Testis (tissue), 2 donors: ENCODE measurements at regions not wholly inside any gene's neighbourhood (a gene's known extent, or its start where the extent isn't known, plus 50 kb on each side); places are given as distances from the start of the nearest gene placed in this dataset.

Source experiments
- DNase-seq: peaks from one replicate; pipeline ENCODE4 v3.0.0-alpha.2; 2019
- H3K27ac ChIP-seq, 2 donors: fragments of 200-600 bp; sonication (generic); one replicate each; pipeline ENCODE4 v1.5.1; 2019
- H3K27me3 ChIP-seq: fragments of 200-600 bp; sonication (generic); one replicate; pipeline ENCODE4 v1.5.1; 2019
- H3K36me3 ChIP-seq: fragments of 200-600 bp; sonication (generic); one replicate; pipeline ENCODE4 v1.5.1; 2017; ENCODE audit warnings: low read depth; ENCODE audit errors: missing control alignments
- H3K4me1 ChIP-seq: fragments of 200-600 bp; sonication (generic); one replicate; pipeline ENCODE4 v1.5.1; 2019
- H3K4me3 ChIP-seq, 2 donors: fragments of 200-600 bp; sonication (generic); one replicate each; pipeline ENCODE4 v1.5.1; 2017 to 2019
- H3K9me3 ChIP-seq: fragments of 200-600 bp; sonication (generic); one replicate; pipeline ENCODE4 v1.5.1; 2017
- CTCF ChIP-seq, 3 experiments: fragments of 450-650 bp in 2 of 3; fragments of 200-600 bp in 1 of 3; sonication (generic) in 1 of 3; IDR thresholded peaks; one replicate each; pipeline ENCODE4 v1.5.1; 2016 to 2019; ENCODE audit warnings: antibody characterized with exemption in 3 of 3, mild to moderate bottlenecking in 2 of 3, moderate library complexity in 1 of 3
- POLR2A ChIP-seq: fragments of 450-650 bp; IDR thresholded peaks from one replicate; pipeline ENCODE4 v1.6.1; 2017; ENCODE audit warnings: antibody characterized with exemption, mild to moderate bottlenecking, moderate library complexity
- WGBS, 2 donors: methylation state at CpG; one replicate each; pipeline ENCODE4 v1.1.5; 2018; 5-methylcytosine and 5-hydroxymethylcytosine counted together
- intact Hi-C: fragments of 100-400 bp; cut with DNase I; formaldehyde crosslinking; loops from one replicate; pipeline ENCODE4 v1.15.1; 2023; ENCODE audit warnings: low total_unique reads

GRCh38 chr5:58380655-58381054 is 79.2 kb downstream of the PLK2 start:
- intact Hi-C loops: no loop called here
- Histone ChIP-seq H3K4me3 (no peak overlapping the region), H3K27ac (no peak overlapping the region), H3K4me1 (no peaks in the 10 kb centered on the region), H3K36me3 (no peaks in the 10 kb centered on the region), H3K9me3 (no peaks in the 10 kb centered on the region), H3K27me3 (no peaks in the 10 kb centered on the region)
- no peak for DNase-seq
- TF ChIP-seq CTCF (IDR thresholded peaks at IDR 0.05) (no peak), POLR2A (no peak)

GRCh38 chr5:58378613-58379390 is 81.1 kb downstream of the PLK2 start:
- TF ChIP-seq CTCF (IDR thresholded peaks at IDR 0.05) (no peak), POLR2A (no peak)
- H3K4me1 ChIP-seq: no peaks in the 10 kb centered on the region
- no peak for DNase-seq
- H3K36me3 ChIP-seq: no peaks in the 10 kb centered on the region
- H3K4me3 ChIP-seq: no peak overlapping the region
- H3K9me3 ChIP-seq: no peaks in the 10 kb centered on the region
- no peaks in the 10 kb centered on the region for H3K27me3 ChIP-seq
- WGBS, 2 donors: 86 to 90% methylated on average over 6 of the region's 6 CpGs
- no peak overlapping the region for H3K27ac ChIP-seq
- intact Hi-C loops: no loop called here

- no peaks in the 10 kb centered on the region for H3K9me3 ChIP-seq
- no peak overlapping the region for H3K27ac ChIP-seq
- intact Hi-C loops: no loop called here
- H3K4me1 ChIP-seq: no peaks in the 10 kb centered on the region
- H3K4me3 ChIP-seq: no peak overlapping the region
- DNase-seq: no peak
- no peaks in the 10 kb centered on the region for H3K36me3 ChIP-seq
- WGBS, 2 donors: 71 to 80% methylated on average over 5 of the region's 5 CpGs
- H3K27me3 ChIP-seq: no peaks in the 10 kb centered on the region
- TF ChIP-seq POLR2A (no peak), CTCF (IDR thresholded peaks at IDR 0.05) (no peak)
Measured at GRCh38 chr5:58370606-58371005, 89.3 kb downstream of the PLK2 start.

GRCh38 chr5:58369513-58370190 is 90.2 kb downstream of the PLK2 start:
- TF ChIP-seq CTCF (IDR thresholded peaks at IDR 0.05): no peak
- no peak for TF ChIP-seq POLR2A
- DNase-seq: no peak
- intact Hi-C loops: no loop called here
- no peaks in the 10 kb centered on the region for H3K36me3 ChIP-seq
- no peak overlapping the region for H3K27ac ChIP-seq
- H3K4me1 ChIP-seq: no peaks in the 10 kb centered on the region
- no peaks in the 10 kb centered on the region for H3K27me3 ChIP-seq
- WGBS, 2 donors: 57 to 61% methylated on average over 5 of the region's 5 CpGs
- no peak overlapping the region for H3K4me3 ChIP-seq
- no peaks in the 10 kb centered on the region for H3K9me3 ChIP-seq
